Esophagus muscularis mucosa (tissue), 4 donors: ENCODE measurements at regions not wholly inside any gene's neighbourhood (a gene's known extent, or its start where the extent isn't known, plus 50 kb on each side); places are given as distances from the start of the nearest gene placed in this dataset.

Experiments
- DNase-seq: peaks from one replicate; pipeline ENCODE4 v3.0.0-alpha.2; 2017; ENCODE audit errors: extremely low spot score
- H3K27ac ChIP-seq, 4 donors: fragments of 200-600 bp; sonication (generic); replicated peaks in 1 of 4; 1 replicate in 3 of 4; 2 replicates in 1 of 4; pipeline ENCODE4 v1.5.1; 2016 to 2019; ENCODE audit warnings: mild to moderate bottlenecking in 1 of 4
- H3K27me3 ChIP-seq, 4 donors: fragments of 200-600 bp; sonication (generic); one replicate each; pipeline versions ENCODE4 v1.5.1 to v1.6.0; 2016 to 2019
- H3K36me3 ChIP-seq, 4 donors: fragments of 200-600 bp; sonication (generic); one replicate each; pipeline ENCODE4 v1.5.1; 2016 to 2019
- H3K4me1 ChIP-seq, 4 donors: fragments of 200-600 bp; sonication (generic); one replicate each; pipeline ENCODE4 v1.5.1; 2016 to 2019
- H3K4me3 ChIP-seq, 4 donors: fragments of 200-600 bp; sonication (generic); 1 replicate in 2 of 4; 2 replicates in 2 of 4; pipeline ENCODE4 v1.5.1; 2016 to 2019; ENCODE audit warnings: mild to moderate bottlenecking in 4 of 4, moderate library complexity in 1 of 4
- H3K9me3 ChIP-seq, 4 donors: fragments of 200-600 bp; sonication (generic); 1 replicate in 3 of 4; 2 replicates in 1 of 4; pipeline ENCODE4 v1.5.1; 2016 to 2019
- EP300 ChIP-seq: sonication (generic); formaldehyde crosslinking; IDR thresholded peaks from one replicate; pipeline ENCODE4 v1.6.1; 2017; ENCODE audit warnings: antibody characterized with exemption
- POLR2A ChIP-seq: fragments of 450-650 bp; IDR thresholded peaks from one replicate; pipeline ENCODE4 v1.6.1; 2017; ENCODE audit warnings: antibody characterized with exemption, moderate library complexity, mild to moderate bottlenecking, low read depth
- POLR2AphosphoS5 ChIP-seq, 2 donors: sonication (generic); formaldehyde crosslinking; IDR thresholded peaks; one replicate each; pipeline ENCODE4 v1.6.1; 2017; ENCODE audit warnings: antibody characterized with exemption in 2 of 2
- WGBS: methylation state at CpG from one replicate; pipeline ENCODE4 v1.1.5; 2018; 5-methylcytosine and 5-hydroxymethylcytosine counted together
- intact Hi-C: fragments of 100-400 bp; cut with DNase I; formaldehyde crosslinking; loops from one replicate; pipeline ENCODE4 v1.15.1; 2023
- small RNA-seq, 3 donors: library from RNA; depleted of rRNA; stranded (forward); fragments of <200 nt; gene quantifications; one replicate each; pipeline ENCODE3, GENCODE V24; 2016
- TF ChIP-seq, protein P1 (sequence below), 3 experiments: fragments of 200-600 bp in 2 of 3; fragments of 450-650 bp in 1 of 3; sonication (generic) in 2 of 3; IDR thresholded peaks; one replicate each; pipeline ENCODE4 v1.5.1; 2017 to 2019; ENCODE audit warnings: antibody characterized with exemption in 3 of 3, mild to moderate bottlenecking in 2 of 3, moderate library complexity in 1 of 3

DNA sequence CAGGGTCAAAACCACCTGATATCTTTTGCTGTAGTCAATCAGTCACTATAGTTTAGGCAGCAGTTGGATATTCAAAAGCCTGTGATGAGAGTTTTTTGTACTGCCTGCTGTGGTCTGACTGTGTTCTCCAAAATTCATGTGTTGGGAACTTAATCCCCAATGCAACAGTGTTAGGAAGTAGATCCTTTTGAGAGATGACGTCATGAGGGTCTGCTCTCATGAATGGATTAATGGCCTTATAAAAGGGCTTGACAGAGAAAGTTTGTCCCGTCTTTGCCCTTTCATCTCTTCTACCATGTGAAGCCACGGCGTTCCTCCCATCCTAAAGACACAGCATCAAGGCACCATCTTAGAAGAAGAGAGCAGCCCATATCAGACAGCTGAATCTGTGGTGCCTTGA is 50.8 kb upstream of the PDE3A start:
- intact Hi-C loops: no loop called here
- 100% methylated on average over 4 of the region's 4 CpGs for WGBS
- no peaks in the 10 kb centered on the region for H3K36me3 ChIP-seq
- H3K27me3 ChIP-seq: no peaks in the 10 kb centered on the region
- H3K27ac ChIP-seq: no peak overlapping the region
- no peaks in the 10 kb centered on the region for H3K9me3 ChIP-seq
- no peaks in the 10 kb centered on the region for H3K4me1 ChIP-seq
- DNase-seq: no peak
- TF ChIP-seq, protein P1, sequence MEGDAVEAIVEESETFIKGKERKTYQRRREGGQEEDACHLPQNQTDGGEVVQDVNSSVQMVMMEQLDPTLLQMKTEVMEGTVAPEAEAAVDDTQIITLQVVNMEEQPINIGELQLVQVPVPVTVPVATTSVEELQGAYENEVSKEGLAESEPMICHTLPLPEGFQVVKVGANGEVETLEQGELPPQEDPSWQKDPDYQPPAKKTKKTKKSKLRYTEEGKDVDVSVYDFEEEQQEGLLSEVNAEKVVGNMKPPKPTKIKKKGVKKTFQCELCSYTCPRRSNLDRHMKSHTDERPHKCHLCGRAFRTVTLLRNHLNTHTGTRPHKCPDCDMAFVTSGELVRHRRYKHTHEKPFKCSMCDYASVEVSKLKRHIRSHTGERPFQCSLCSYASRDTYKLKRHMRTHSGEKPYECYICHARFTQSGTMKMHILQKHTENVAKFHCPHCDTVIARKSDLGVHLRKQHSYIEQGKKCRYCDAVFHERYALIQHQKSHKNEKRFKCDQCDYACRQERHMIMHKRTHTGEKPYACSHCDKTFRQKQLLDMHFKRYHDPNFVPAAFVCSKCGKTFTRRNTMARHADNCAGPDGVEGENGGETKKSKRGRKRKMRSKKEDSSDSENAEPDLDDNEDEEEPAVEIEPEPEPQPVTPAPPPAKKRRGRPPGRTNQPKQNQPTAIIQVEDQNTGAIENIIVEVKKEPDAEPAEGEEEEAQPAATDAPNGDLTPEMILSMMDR (IDR thresholded peaks at IDR 0.05): no peak
- TF ChIP-seq POLR2AphosphoS5 (IDR thresholded peaks at IDR 0.05) (no peak), EP300 (no peak), POLR2A (no peak)
- H3K4me3 ChIP-seq: no peak overlapping the region

Small RNA genes in the stretch of these regions (small RNA-seq; reads per million reads assigned to genes)
- 0 reads per million in 3 donors for gene RNU1-146P
